ENCODE measurements at regions not wholly inside any gene's neighbourhood (a gene's known extent, or its start where the extent isn't known, plus 50 kb on each side); places are given as distances from the start of the nearest gene placed in this dataset.

DNA sequence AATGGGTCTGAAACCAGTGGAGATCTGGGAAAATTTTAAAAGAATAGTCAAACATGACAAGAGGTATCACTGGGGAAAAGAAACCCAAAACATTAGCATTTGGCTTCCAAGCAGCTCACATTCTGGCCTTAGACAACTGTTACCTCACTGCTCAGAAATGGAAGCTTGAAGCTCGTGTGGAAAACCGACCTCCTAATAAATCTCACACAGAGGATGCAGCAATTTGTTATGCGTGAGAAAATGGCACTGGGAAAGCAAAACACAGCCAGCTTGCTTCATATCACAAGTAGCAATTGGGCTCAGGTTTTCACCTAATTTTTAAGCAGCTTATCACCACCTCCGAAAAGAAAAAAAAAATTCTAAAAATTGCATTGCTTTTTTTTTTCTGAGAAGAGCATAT, 103.3 kb upstream of the TAS2R1 start:
- H3K9me3 ChIP-seq (ENCODE audit: control insufficient read depth in 1 of 2, insufficient read depth in 1 of 2, low read depth in 1 of 2, low read length in 2 of 2), result no peaks in the 10 kb centered on the region

More for the DNA sequence above, 103.3 kb upstream of the TAS2R1 start:
- H3K79me2 ChIP-seq (ENCODE audit: insufficient read depth, low read length), result no peaks in the 10 kb centered on the region
- no peak overlapping the region for H3K27ac ChIP-seq (ENCODE audit: low read depth, low read length)
- no peaks in the 10 kb centered on the region for H3K4me1 ChIP-seq (ENCODE audit: control insufficient read depth in 1 of 2, insufficient read depth in 2 of 2, low read length in 2 of 2)
- no TSS peak for BruUV-seq (replicated peaks)
- ChIA-PET CTCF (no interaction called here), RAD21 (ENCODE audit: low non-redundant PET in 1 of 2, low total read pairs in 2 of 2, uncharacterized antibody in 2 of 2, unreplicated experiment in 2 of 2) (no interaction called here), POLR2A (no interaction called here)
- no peaks in the 10 kb centered on the region for H3K36me3 ChIP-seq (ENCODE audit: control insufficient read depth in 1 of 2, insufficient read depth in 2 of 2, low read length in 2 of 2)
- no peaks in the 10 kb centered on the region for H4K20me1 ChIP-seq (ENCODE audit: insufficient read depth)
- intact Hi-C loops (cut with micrococcal nuclease), result no loop called here
- no peaks in the 10 kb centered on the region for H3K27me3 ChIP-seq (ENCODE audit: insufficient read depth, low read length)
- DNase-seq (ENCODE audit: low read depth, low spot score) (no peak), ATAC-seq (no peak)
- H2AFZ ChIP-seq (ENCODE audit: low read depth, low read length, poor library complexity, severe bottlenecking), result no peak overlapping the region
- H3K9me2 ChIP-seq (ENCODE audit: insufficient read depth), result no peaks in the 10 kb centered on the region
- no peak for TF ChIP-seq ZFX (IDR thresholded peaks at IDR 0.05)
- no peak for TF ChIP-seq POLR2A (IDR thresholded peaks at IDR 0.05; ENCODE audit: borderline replicate concordance, extremely low read depth, insufficient read depth, insufficient read length)
- no peak for TF ChIP-seq FOSL1 (IDR thresholded peaks at IDR 0.05; ENCODE audit: low read depth)
- TF ChIP-seq ELF1 (IDR thresholded peaks at IDR 0.05; ENCODE audit: borderline replicate concordance, low read depth), result no peak
- no peak for TF ChIP-seq SP1 (IDR thresholded peaks at IDR 0.05; ENCODE audit: low read depth)
- TF ChIP-seq EZH2 (IDR thresholded peaks at IDR 0.05), result no peak
- TF ChIP-seq EGR1 (IDR thresholded peaks at IDR 0.05; ENCODE audit: low read depth), result no peak
- no peak for TF ChIP-seq SRF (IDR thresholded peaks at IDR 0.05; ENCODE audit: low read depth)
- no peak for TF ChIP-seq RAD21 (IDR thresholded peaks at IDR 0.05; ENCODE audit: low read depth)
- TF ChIP-seq POLR2AphosphoS5 (IDR thresholded peaks at IDR 0.05; ENCODE audit: low read depth, low read length), result no peak
- no peak for TF ChIP-seq ZNF274 (IDR thresholded peaks at IDR 0.05; ENCODE audit: low read depth, low read length)
- TF ChIP-seq, protein P1, sequence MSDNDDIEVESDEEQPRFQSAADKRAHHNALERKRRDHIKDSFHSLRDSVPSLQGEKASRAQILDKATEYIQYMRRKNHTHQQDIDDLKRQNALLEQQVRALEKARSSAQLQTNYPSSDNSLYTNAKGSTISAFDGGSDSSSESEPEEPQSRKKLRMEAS (IDR thresholded peaks at IDR 0.05), result no peak
- no peak for TF ChIP-seq REST (IDR thresholded peaks at IDR 0.05; ENCODE audit: low read depth)
- TF ChIP-seq ATF3 (IDR thresholded peaks at IDR 0.05), result no peak
- no peak for TF ChIP-seq SIN3A (IDR thresholded peaks at IDR 0.05; ENCODE audit: low read depth)
- TF ChIP-seq JUND (IDR thresholded peaks at IDR 0.05), result no peak
- no peak for TF ChIP-seq CBX3 (IDR thresholded peaks at IDR 0.05; ENCODE audit: low read depth)
- H3K9ac ChIP-seq (ENCODE audit: low read length), result no peak overlapping the region
- no peak overlapping the region for H3K4me2 ChIP-seq (ENCODE audit: low read length)
- no peak overlapping the region for H3K4me3 ChIP-seq (replicated peaks in 1 of 2; ENCODE audit: low read depth in 1 of 2, low read length in 2 of 2)
